B cell (primary cell): ENCODE measurements at regions not wholly inside any gene's neighbourhood (a gene's known extent, or its start where the extent isn't known, plus 50 kb on each side); places are given as distances from the start of the nearest gene placed in this dataset.

ENCODE experiments used
- EZH2 ChIP-seq: IDR thresholded peaks from 2 replicates; pipeline ENCODE4 v1.6.1; 2012; ENCODE audit warnings: borderline replicate concordance, low read depth, mild to moderate bottlenecking, moderate library complexity, low read length; ENCODE audit not compliant: insufficient read depth, poor library complexity, severe bottlenecking
- TF ChIP-seq, protein P1 (sequence below): fragments of 200-600 bp; IDR thresholded peaks from one replicate; pipeline ENCODE4 v1.8.0; 2022; ENCODE audit warnings: antibody characterized with exemption, mild to moderate bottlenecking

DNA sequence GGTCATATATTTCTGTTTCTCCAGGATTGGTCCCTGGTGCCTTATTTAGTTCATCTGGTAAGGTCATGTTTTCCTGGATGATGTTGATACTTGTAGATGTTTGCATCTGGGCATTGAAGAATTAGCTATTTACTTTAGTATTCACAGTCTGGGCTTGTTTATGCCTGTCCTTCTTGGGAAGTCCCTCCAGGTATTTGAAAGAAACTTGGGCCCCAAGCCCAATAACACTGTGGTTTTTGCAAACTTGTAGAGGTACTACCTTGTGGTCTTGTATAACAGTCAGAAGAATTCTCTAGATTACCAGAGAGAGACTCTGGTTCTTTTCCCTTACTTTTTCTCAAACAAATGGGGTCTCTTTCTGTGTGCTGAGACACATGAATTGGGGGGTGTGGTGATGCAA is 251.4 kb upstream of the B3GALT2 start:
- no peak for TF ChIP-seq EZH2
- TF ChIP-seq, protein P1, sequence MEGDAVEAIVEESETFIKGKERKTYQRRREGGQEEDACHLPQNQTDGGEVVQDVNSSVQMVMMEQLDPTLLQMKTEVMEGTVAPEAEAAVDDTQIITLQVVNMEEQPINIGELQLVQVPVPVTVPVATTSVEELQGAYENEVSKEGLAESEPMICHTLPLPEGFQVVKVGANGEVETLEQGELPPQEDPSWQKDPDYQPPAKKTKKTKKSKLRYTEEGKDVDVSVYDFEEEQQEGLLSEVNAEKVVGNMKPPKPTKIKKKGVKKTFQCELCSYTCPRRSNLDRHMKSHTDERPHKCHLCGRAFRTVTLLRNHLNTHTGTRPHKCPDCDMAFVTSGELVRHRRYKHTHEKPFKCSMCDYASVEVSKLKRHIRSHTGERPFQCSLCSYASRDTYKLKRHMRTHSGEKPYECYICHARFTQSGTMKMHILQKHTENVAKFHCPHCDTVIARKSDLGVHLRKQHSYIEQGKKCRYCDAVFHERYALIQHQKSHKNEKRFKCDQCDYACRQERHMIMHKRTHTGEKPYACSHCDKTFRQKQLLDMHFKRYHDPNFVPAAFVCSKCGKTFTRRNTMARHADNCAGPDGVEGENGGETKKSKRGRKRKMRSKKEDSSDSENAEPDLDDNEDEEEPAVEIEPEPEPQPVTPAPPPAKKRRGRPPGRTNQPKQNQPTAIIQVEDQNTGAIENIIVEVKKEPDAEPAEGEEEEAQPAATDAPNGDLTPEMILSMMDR, result no peak
